Stimulated activated CD4-positive, alpha-beta T cell treated with anti-CD3 and anti-CD28 coated beads, TNF-alpha, amount 100 ng/mL, for 24 hours (primary cell): ENCODE measurements at regions not wholly inside any gene's neighbourhood (a gene's known extent, or its start where the extent isn't known, plus 50 kb on each side); places are given as distances from the start of the nearest gene placed in this dataset.
"Not testable (repeated sequence)": the region's sequence is repeated elsewhere in the genome, so short reads cannot be mapped to it uniquely, and the experiment has no call there.

ENCODE experiments used
- DNase-seq, 3 experiments: peaks; one replicate each; pipeline ENCODE4 v3.0.0-alpha.2; 2020; ENCODE audit warnings: low read depth in 3 of 3

DNA sequence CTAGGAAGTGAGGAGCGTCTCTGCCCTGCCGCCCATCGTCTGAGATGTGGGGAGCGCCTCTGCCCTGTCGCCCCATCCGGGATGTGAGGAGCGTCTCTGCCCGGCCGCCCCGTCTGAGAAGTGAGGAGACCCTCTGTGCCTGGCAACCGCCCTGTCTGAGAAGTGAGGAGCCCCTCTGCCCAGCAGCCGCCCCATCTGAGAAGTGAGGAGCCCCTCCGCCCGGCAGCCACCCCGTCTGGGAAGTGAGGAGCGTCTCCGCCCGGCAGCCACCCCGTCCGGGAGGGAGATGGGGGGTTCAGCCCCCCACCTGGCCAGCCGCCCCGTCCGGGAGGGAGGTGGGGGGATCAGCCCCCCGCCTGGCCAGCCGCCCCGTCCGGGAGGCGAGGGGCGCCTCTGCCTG, 840.5 kb upstream of the CHORDC1 start:
- not testable (repeated sequence) for DNase-seq

DNA sequence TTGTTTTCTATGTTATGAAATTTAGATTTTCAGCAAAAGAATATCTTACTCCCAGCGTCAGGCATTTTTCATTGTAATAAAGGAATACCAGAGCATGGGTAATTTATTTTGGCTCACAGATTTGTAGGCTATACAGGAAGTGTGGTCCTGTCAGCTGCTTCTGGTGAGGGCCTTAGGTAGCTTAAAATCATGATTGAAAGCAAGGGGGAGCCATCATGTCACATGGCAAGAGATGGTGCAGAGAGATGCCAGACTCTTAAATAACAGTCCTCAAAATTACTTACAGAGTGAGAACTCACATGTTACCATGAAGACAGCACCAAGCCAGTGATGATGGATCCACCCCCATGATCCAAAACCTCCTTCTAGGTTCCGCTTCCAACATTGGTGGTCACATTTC, 825.0 kb upstream of the CHORDC1 start:
- no peak for DNase-seq

DNA sequence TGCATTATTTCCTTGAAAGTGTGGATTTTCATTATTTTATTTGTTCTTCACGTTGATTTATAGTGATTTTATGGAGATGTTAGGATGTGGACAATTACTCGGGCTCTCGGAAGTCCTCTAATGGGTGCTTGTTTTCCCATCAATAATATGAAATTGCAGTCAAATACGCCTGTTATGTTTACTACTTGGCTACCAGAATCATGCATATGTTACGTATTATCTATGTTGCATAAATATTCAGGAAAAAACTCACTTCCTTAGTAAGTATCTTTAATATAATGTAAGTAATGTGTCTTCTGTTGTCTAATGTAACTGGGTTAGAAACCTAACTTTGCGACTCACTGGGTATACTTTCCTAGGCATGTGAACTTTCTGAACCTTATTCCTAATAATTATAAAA, 823.4 kb upstream of the CHORDC1 start:
- no peak for DNase-seq

DNA sequence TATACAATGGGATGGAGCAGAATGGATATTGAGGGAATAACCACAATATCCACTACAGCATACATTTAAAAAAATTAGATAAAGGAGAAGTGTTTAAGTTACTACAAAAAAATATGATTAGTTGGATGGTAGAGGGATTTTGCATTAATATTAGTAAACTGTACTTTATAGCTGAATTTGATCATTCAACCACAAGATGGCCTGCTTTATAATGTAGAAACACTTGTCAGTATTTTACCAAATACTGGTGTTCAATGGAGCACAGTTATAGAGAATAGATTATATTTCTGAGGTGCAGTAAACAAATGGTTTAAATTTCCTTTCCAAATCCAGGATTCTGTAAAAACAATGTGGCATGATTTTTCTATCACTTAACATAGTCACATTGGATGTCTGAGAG, 818.8 kb upstream of the CHORDC1 start:
- no peak for DNase-seq

DNA sequence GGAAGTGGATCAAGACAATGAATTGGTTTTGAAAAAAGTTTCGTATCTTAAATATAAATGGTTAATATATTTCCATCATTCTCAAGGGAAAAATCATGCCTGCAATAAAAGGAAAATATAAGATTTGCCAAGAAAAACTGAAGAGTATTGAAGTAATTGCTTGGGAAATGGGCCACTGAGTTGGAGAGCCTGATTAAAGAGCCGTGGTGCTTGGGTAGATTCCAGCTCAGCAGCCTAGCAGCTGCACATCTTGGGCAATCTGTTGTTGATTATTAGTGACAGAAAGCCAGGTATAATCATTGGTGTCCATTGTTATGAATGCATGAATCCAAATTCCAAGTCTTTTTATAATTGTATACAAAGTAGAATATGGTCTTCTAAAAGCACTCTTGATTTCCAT, 800.9 kb upstream of the CHORDC1 start:
- no peak for DNase-seq

DNA sequence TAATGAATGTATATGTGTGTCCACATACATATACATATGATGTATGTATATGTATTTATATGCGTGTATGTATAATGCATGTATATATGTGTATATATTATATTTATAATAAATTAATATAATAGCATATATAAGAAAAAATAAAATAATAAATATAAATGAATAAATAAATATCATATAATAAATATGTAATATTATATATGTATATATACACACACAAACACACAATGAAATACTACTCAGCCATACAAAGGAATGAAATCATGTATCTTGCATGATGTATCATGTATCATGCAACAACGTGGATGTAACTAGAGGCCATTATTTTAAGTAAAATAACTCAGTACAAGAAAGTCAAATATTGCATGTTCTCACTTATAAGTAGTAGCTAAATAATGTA, 788.7 kb upstream of the CHORDC1 start:
- DNase-seq = no peak

DNA sequence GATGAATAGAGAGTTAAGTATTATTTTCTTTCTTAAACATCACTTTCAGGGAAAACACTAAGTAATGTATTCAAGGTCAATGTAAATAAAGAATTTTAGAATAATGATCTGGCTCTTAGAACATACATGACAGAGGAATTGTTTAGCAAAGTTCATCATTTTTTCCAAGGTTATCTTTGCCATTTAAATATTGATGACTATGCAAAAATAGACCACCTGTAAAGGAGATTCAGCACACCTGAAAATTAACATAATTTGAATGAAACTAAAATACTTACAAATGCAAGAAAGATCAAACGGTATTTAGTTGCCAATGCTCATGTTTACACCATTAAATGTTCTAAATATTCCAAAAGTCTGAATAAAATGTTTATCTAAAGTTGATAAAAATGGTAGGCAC, 782.6 kb upstream of the CHORDC1 start:
- no peak for DNase-seq

DNA sequence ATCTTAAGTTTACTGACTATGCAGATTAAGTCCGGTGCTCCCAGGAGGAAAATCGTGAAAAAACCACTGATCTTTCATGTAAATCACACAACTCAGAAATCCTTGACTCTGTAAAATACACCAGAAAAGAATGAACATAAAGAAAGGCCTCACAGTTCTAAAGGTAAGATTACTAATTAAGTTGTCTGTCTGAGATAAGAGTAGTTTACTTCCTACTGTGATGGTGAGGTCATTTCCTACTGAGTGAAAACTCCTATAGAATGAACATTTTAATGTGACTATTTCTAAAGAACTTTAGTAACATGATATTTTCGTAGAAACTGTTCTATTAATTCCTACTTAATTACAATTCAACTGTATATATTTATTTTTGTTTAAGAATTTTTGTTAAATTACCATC, 774.4 kb upstream of the CHORDC1 start:
- no peak for DNase-seq

DNA sequence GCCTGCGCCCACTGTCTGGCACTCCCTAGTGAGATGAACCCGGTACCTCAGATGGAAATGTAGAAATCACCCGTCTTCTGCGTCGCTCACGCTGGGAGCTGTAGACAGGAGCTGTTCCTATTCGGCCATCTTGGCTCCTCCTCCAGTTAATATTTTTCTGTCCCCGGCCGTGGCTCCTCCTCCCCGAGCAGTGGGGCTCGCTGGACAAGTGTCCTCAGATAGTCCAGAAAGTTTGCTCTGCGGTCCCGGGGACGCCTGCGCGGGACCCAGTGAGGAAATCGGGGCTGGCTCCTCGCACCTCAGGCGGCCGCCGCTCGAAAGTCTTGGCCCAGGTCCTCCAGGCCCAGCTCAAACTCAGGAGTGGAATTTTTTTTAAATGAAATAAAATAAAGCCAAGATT, 749.3 kb upstream of the CHORDC1 start:
- not testable (repeated sequence) for DNase-seq

DNA sequence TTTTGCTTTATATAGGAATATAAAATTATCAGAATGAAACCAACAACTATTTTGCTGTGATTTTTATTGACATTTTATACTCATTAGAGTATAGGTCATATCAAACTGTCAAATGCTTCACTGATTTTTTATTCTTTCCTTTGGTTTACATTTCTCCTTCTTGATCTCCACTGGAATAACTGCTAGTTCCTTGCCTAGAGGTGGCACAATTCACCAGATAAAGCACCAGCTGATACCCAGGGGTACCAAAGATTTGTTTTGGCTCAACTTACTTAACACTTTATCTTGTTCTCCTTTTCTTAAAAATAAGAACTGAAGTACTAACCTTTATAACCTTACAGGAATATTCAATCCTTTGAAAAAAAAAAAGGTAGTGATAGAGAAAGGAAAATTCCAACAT, 725.1 kb upstream of the CHORDC1 start:
- no peak for DNase-seq

DNA sequence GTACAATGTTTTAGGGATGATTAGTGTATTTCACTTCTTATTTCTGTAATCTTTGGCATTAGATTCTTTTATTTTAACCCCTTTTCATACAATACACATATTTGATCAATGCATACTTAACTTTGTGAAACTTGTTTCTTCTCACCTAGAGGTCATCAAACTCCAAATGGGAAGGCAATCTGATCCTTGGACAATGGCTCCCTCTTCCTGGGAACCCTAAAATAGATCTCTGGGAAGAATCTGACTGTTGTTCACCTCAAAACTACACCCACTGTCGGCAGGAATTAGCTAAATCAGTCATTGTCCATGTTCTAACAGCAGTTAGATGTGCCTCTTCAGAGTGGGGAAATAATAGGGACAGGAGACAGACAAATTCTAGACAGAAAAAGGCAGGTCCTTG, 707.4 kb upstream of the CHORDC1 start:
- DNase-seq = no peak

DNA sequence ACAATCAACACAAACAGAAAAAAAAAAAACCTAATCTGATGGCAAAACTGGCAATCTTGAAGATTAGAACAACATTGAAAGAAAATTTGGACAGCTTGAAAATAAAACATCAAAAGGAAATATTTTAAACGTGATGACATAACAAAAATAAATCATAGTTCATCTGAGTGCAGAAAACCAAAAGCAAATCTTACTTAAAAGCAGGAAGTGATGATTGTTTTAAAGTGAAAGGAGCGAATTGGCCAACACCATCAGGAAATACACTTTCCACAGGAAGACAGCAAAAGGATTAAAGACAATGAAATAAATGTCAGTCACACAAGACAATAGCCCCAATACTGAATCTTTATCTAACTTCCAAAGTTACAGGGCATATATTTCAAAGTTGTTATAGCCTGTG, 696.5 kb upstream of the CHORDC1 start:
- no peak for DNase-seq

DNA sequence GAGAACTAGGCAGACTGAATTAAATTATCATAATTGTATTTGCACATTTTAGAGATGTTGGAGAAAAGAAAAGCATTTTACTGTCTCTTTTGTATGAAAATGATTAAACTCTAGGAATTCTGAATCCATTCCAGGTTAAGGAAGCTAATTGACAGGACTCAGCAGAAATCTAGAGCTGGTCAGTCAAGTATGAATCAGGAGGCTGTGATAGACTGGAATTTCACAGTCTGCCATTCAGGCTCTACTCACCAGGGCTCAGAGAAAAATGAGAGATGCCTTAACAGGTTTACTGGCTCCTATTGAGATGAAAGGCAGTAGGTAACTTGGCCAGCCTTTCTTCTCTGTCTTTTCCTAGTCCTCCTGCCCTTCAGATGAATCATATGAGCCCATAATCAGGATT, 693.9 kb upstream of the CHORDC1 start:
- DNase-seq = no peak

DNA sequence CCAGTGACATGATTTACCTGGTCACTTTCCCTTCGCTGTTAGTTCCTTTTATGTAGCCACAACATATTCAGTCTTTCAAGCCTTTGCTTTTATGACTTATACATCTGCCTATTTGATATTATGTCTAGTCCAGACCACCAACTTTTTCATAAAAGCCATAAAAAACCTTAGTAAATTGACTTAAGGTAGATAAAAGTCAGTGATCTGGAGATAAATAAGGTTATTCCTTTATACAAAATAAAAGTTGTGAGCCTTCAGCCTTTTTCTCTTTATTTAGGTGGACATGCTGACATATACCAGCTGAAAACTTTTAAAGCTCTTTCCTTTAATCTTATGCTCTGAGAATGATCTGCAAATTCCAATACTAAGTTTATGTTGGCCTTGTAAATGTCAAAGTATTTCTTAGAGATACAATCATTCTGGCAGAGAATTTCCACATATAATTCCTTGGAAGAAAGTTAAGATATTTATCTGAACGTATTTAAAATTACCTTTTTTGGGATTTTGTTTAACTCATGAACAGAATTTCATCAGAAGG, 690.4 kb upstream of the CHORDC1 start:
- no peak for DNase-seq

DNA sequence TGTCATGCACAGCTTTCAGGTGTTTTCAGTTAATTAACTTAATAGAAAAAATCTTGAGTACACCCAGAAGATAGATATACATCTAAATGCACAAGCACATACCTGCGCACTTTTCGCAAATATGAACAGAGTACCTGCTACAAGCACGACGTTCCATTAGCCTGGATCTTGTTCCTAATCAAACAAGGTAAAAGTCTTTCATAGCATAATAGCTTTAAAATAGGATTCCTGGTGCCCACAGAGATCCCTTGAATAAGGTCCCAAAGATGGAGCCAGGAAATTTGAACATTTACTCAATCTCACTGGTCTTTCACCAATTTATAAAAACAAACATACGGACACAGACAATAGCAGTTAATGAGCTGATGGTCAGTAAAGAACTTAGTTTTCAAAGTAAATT, 689.8 kb upstream of the CHORDC1 start:
- no peak for DNase-seq

DNA sequence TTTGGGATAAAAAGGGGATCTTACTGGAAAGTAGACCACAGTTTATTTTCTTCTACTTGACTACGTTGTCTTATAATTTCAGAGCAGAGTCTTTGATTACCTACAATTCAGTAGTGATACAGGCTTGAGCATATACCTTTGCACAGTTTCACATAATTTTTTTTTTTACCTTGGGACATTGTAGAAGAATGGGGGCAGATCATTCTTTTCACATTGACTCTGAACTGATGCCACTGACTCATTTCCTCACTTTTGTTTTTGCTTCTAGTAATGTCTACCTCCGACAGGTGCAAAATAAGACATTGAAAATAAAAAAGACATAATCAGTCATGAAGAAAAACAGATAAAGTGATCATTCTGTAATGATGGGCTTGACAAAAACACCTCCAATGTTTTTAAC, 688.3 kb upstream of the CHORDC1 start:
- no peak for DNase-seq

DNA sequence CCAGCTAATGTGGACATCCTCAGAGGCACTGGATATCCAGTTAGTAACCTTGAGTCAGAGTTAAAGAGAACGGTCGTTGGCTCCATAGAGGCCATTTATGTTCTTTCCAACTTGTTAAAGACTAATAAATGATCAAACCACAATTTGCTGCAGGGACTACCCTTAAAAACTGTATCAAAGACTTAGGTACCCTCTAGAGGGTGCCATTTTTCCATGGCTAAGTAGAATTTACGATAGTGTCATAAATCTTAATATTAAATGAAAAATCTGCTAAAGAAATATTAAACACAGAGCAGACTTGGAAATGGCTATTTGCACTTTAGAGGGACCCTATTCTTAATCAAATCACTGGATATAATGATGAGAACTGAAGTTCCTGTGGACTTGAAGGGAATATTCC, 685.2 kb upstream of the CHORDC1 start:
- no peak for DNase-seq

DNA sequence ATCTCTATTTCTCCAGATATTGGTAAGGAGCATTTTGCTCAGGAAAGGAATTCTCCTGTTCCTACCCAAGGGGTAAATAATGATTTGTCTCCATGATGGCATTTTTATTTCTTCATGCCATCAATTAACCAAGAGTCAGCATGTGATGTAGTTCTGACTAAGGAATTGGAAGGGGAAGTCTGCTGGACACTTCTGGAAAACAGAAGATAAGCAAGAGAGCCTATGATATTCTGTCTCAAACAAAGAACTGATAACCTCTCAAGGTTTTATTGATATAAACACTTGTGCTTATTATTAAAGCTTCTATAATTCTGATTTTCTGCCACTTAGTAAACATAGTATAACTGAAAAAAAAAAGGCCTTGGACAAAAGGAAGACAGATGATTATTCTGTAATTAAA, 673.0 kb upstream of the CHORDC1 start:
- no peak for DNase-seq

DNA sequence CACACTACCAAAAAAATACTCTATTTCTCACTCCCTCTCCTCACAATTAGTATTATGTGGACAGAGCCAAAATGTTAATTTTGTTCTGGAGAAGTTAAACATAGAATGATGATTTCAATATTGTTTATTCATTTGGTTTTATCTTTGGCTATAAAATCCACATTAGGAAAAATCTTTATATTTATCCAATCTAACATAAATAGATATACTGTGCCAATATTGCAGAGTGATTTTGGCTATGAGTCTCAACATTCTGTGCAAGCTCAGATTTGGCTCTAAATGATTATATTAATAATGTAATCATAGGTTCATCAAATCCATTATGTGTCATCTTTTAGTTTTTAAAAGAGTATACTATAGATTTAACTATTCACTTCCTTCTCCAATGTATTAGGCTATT, 667.5 kb upstream of the CHORDC1 start:
- DNase-seq = no peak

DNA sequence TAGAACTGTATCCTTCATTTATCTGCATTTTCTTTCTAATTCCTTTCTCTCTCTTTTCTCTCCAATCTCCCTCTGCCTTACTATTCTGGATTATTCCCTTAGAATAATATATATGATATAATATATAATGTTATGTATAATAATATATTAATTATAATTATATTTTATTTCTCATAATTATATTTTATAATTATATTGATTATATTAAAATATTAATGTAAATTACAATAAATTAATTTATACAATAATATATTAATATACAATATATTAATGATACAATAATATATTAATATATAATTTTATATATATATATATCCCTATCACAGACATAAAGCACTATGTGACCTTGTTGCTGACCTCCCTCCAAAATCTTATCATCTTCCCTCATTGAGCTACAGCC, 661.3 kb upstream of the CHORDC1 start:
- no peak for DNase-seq

DNA sequence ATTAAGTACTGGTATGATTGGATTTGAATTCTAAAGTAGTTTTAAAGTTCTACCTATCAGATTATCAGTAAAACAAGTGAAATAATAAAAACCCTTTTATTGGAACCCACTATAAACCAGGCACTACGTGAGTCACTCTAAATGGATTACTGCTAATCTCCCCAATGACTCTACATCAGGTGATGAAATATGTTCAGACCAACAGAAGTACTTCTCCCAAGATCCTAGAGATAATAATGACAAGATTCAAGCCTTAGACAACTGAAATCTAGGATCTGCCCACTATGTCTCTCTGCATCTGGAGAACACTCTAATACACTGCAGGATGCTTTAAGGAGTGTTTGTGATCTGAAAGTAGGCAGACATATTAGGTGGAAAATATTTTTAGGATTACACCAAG, 652.1 kb upstream of the CHORDC1 start:
- DNase-seq = no peak

DNA sequence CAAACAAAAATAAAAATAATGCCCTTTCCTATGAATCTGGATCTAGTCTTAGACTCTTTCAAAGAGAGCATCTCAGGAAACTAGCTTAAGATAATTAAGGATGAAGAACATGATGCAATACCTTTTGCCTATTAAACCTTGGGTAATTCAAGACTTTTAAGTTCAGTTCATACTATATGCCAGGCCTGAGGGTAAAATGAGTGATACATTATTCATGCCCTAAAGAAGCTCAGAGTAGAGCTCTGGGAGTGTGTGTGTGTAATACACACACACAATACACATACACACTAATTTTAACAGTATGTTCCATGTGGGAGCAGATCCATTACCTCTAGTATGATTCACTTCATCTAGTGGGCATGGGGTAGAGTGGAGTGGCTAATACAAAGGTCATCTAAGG, 651.4 kb upstream of the CHORDC1 start:
- DNase-seq = no peak

DNA sequence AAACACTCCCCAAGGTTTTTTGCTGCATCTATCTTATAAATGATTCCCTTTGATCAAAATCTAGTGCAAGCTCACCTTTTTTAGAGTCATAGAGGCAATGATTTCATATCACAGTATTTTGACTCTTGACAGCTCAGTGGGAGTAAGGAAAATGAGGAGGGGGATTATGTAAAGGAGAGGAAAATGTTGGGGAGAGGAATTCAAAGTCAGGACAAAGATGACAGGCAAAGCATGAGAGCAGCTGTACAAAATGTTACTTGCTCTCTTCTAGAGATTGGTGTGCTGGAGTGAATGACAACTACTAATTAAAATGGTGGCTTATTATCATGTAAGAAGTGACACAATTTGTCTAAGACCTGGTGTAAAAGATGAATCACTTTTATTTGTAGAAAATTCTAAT, 644.6 kb upstream of the CHORDC1 start:
- no peak for DNase-seq

DNA sequence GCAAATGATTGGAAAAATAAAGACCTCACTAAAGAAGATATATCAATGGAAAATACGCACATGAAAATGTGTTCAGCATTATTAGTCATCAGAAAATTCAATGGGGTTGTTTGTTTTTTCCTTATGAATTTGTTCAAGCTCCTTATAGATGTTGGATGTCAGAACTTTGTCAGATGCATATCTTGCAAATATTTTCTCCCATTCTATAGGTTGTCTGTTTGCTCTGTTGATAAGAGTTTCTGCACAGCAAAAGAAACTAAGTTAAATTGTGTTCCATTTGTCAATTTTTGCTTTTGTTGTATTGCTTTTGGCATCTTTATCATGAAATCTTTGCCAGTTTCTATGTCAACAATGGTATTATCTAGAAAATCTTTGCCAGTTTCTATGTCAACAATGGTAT, 633.9 kb upstream of the CHORDC1 start:
- no peak for DNase-seq

DNA sequence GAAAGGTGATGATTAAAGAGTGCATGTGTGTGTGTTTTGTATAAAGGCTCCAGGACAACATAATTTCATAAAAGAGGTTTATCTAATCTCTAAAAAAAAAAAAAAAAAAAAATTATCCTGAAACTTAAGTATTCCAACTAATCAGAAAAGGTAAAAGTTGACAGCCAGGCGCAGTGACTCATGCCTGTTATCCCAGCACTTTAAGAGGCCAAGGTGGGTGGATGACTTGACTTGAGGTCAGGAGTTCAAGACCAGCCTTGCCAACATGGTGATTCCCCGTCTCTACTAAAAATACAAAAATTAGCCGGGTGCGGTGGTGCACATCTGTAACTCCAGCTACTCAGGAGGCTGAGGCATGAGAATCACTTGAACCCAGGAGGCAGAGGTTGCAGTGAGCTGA, 632.7 kb upstream of the CHORDC1 start:
- DNase-seq = no peak
